Testis (tissue), 2 donors: ENCODE measurements at regions not wholly inside any gene's neighbourhood (a gene's known extent, or its start where the extent isn't known, plus 50 kb on each side); places are given as distances from the start of the nearest gene placed in this dataset.

Experiments used
- CTCF ChIP-seq, 3 experiments: fragments of 450-650 bp in 2 of 3; fragments of 200-600 bp in 1 of 3; sonication (generic) in 1 of 3; IDR thresholded peaks; one replicate each; pipeline ENCODE4 v1.5.1; 2016 to 2019; ENCODE audit warnings: antibody characterized with exemption in 3 of 3, mild to moderate bottlenecking in 2 of 3, moderate library complexity in 1 of 3
- POLR2A ChIP-seq: fragments of 450-650 bp; IDR thresholded peaks from one replicate; pipeline ENCODE4 v1.6.1; 2017; ENCODE audit warnings: antibody characterized with exemption, mild to moderate bottlenecking, moderate library complexity

DNA sequence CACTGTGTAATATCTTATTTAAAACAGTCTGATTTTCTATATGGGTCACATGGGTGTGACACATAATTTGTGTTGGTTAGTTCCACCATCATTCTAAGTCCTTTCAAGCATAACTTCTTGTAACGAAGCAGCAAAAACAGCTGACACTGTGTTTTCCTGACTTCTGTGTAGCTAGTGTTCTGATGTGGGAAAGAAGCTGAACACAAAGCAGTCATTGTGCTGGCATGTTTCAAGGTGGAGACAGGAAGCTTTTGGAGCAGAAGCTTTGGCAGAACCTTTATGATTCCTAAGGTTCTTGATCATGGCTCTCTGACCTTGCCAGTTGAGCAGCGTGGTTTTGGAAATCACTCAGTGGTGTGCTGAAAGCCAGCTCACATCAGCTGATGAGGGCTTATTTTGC is 351.7 kb upstream of the MDGA2 start:
- TF ChIP-seq CTCF (IDR thresholded peaks at IDR 0.05) (no peak), POLR2A (no peak)
